MM.1S (cell line): ENCODE measurements at regions not wholly inside any gene's neighbourhood (a gene's known extent, or its start where the extent isn't known, plus 50 kb on each side); places are given as distances from the start of the nearest gene placed in this dataset.

Experiments used
- EZH2 ChIP-seq: fragments of 300-600 bp; sonication (generic); optimal IDR thresholded peaks from 2 replicates; pipeline ENCODE3; 2017; ENCODE audit warnings: low read depth, mild to moderate bottlenecking, antibody characterized with exemption, low read length, mixed read lengths
- EZH2phosphoT487 ChIP-seq: fragments of 300-600 bp; sonication (generic); IDR thresholded peaks from 2 replicates; pipeline ENCODE4 v1.6.1; 2018; ENCODE audit warnings: antibody characterized with exemption, low read length
- TF ChIP-seq, protein P1 (sequence below): fragments of 300-600 bp; sonication (generic); IDR thresholded peaks from 2 replicates; pipeline ENCODE4 v1.5.1; 2016; ENCODE audit warnings: antibody characterized with exemption, low read length, mixed read lengths

DNA sequence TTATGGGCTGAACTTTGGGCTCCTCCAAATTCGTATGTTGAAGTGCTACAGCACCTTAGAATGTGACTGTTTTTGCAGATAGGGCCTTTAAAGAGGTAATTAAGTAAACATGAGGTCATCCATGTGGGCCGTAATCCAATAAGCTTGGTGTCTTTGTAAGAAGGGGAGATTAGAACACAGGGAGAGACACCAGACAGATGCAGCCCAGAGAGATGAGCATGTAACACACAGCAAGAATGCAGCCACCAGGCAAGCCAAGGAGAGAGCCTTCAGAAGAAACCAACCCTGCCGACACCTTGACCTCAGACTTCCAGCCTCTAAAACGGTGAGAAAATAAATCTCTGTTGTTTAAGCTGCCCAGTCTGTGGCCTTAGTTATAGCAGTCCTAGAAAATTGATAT is 74.3 kb downstream of the HRH4 start:
- TF ChIP-seq, protein P1, sequence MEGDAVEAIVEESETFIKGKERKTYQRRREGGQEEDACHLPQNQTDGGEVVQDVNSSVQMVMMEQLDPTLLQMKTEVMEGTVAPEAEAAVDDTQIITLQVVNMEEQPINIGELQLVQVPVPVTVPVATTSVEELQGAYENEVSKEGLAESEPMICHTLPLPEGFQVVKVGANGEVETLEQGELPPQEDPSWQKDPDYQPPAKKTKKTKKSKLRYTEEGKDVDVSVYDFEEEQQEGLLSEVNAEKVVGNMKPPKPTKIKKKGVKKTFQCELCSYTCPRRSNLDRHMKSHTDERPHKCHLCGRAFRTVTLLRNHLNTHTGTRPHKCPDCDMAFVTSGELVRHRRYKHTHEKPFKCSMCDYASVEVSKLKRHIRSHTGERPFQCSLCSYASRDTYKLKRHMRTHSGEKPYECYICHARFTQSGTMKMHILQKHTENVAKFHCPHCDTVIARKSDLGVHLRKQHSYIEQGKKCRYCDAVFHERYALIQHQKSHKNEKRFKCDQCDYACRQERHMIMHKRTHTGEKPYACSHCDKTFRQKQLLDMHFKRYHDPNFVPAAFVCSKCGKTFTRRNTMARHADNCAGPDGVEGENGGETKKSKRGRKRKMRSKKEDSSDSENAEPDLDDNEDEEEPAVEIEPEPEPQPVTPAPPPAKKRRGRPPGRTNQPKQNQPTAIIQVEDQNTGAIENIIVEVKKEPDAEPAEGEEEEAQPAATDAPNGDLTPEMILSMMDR: no peak
- no peak for TF ChIP-seq EZH2
- no peak for TF ChIP-seq EZH2phosphoT487
